ENCODE measurements at regions not wholly inside any gene's neighbourhood (a gene's known extent, or its start where the extent isn't known, plus 50 kb on each side); places are given as distances from the start of the nearest gene placed in this dataset.

- no peaks in the 10 kb centered on the region for H3K9me2 ChIP-seq (replicated peaks; ENCODE audit: insufficient read depth)
- no peaks in the 10 kb centered on the region for H3K36me3 ChIP-seq (replicated peaks; ENCODE audit: insufficient read depth, low read depth)
- no peak overlapping the region for H2AFZ ChIP-seq
- H3K79me2 ChIP-seq = no peaks in the 10 kb centered on the region
- H3K27ac ChIP-seq = no peak overlapping the region
- WGBS (ENCODE audit: low lambda C conversion rate, missing lambda C conversion rate) = 97% methylated on average over 13 of the region's 13 CpGs
- H3K4me3 ChIP-seq = no peak overlapping the region
- H4K20me1 ChIP-seq (ENCODE audit: insufficient read depth, poor library complexity, severe bottlenecking) = no peaks in the 10 kb centered on the region
- H3K9me3 ChIP-seq (ENCODE audit: low read depth) = no peaks in the 10 kb centered on the region
- no peaks in the 10 kb centered on the region for H3K27me3 ChIP-seq
- H3K4me1 ChIP-seq (ENCODE audit: insufficient read depth) = peaks cover 11% of the 10 kb centered on the region
- TF ChIP-seq EZH2phosphoT487 (IDR thresholded peaks at IDR 0.05; ENCODE audit: low read depth, severe bottlenecking, unreplicated experiment) = no peak
- no peak for TF ChIP-seq EZH2 (IDR thresholded peaks at IDR 0.05; ENCODE audit: borderline replicate concordance)
- no peak for TF ChIP-seq CTCF (IDR thresholded peaks at IDR 0.05; ENCODE audit: poor library complexity)
- no peak overlapping the region for H3K4me2 ChIP-seq
- DNase-seq (ENCODE audit: low spot score) = no peak
Measured at GRCh38 chr7:4612237-4612636, 69.9 kb upstream of the FOXK1 start.

- H3K4me1 ChIP-seq (ENCODE audit: insufficient read depth) = peaks cover 11% of the 10 kb centered on the region
- H3K4me2 ChIP-seq = peak overlapping the region; percentile 67
- DNase-seq (ENCODE audit: low spot score) = no peak
- no peaks in the 10 kb centered on the region for H3K9me2 ChIP-seq (replicated peaks; ENCODE audit: insufficient read depth)
- H3K9me3 ChIP-seq (ENCODE audit: low read depth) = no peaks in the 10 kb centered on the region
- no peaks in the 10 kb centered on the region for H4K20me1 ChIP-seq (ENCODE audit: insufficient read depth, poor library complexity, severe bottlenecking)
- H3K36me3 ChIP-seq (replicated peaks; ENCODE audit: insufficient read depth, low read depth) = no peaks in the 10 kb centered on the region
- no peak for TF ChIP-seq CTCF (IDR thresholded peaks at IDR 0.05; ENCODE audit: poor library complexity)
- no peak for TF ChIP-seq EZH2 (IDR thresholded peaks at IDR 0.05; ENCODE audit: borderline replicate concordance)
- TF ChIP-seq EZH2phosphoT487 (IDR thresholded peaks at IDR 0.05; ENCODE audit: low read depth, severe bottlenecking, unreplicated experiment) = no peak
- WGBS (ENCODE audit: low lambda C conversion rate, missing lambda C conversion rate) = 43% methylated on average over 25 of the region's 25 CpGs
- H3K27ac ChIP-seq = peak overlapping the region; percentile 12
- H3K4me3 ChIP-seq = no peak overlapping the region
- H3K27me3 ChIP-seq = no peaks in the 10 kb centered on the region
- H3K79me2 ChIP-seq = no peaks in the 10 kb centered on the region
- H2AFZ ChIP-seq = peak overlapping the region; percentile 26
Measured at GRCh38 chr7:4612939-4613841, 68.9 kb upstream of the FOXK1 start.

GRCh38 chr7:4613846-4614548 is 68.1 kb upstream of the FOXK1 start:
- no peaks in the 10 kb centered on the region for H4K20me1 ChIP-seq (ENCODE audit: insufficient read depth, poor library complexity, severe bottlenecking)
- TF ChIP-seq CTCF (IDR thresholded peaks at IDR 0.05; ENCODE audit: poor library complexity) (no peak), EZH2 (IDR thresholded peaks at IDR 0.05; ENCODE audit: borderline replicate concordance) (no peak), EZH2phosphoT487 (IDR thresholded peaks at IDR 0.05; ENCODE audit: low read depth, severe bottlenecking, unreplicated experiment) (no peak)
- H3K9me2 ChIP-seq (replicated peaks; ENCODE audit: insufficient read depth) = no peaks in the 10 kb centered on the region
- no peaks in the 10 kb centered on the region for H3K9me3 ChIP-seq (ENCODE audit: low read depth)
- no peaks in the 10 kb centered on the region for H3K36me3 ChIP-seq (replicated peaks; ENCODE audit: insufficient read depth, low read depth)
- WGBS (ENCODE audit: low lambda C conversion rate, missing lambda C conversion rate) = 67% methylated on average over 14 of the region's 15 CpGs
- peak; percentile 28 for DNase-seq (ENCODE audit: low spot score)
- peaks cover 11% of the 10 kb centered on the region for H3K4me1 ChIP-seq (ENCODE audit: insufficient read depth)
- peak overlapping the region; percentile 26 for H2AFZ ChIP-seq
- H3K4me3 ChIP-seq = no peak overlapping the region
- H3K79me2 ChIP-seq = no peaks in the 10 kb centered on the region
- H3K27me3 ChIP-seq = no peaks in the 10 kb centered on the region
- peak overlapping the region; percentile 12 for H3K27ac ChIP-seq
- peak overlapping the region; percentile 67 for H3K4me2 ChIP-seq
